ENCODE measurements at regions not wholly inside any gene's neighbourhood (a gene's known extent, or its start where the extent isn't known, plus 50 kb on each side); places are given as distances from the start of the nearest gene placed in this dataset.

DNA sequence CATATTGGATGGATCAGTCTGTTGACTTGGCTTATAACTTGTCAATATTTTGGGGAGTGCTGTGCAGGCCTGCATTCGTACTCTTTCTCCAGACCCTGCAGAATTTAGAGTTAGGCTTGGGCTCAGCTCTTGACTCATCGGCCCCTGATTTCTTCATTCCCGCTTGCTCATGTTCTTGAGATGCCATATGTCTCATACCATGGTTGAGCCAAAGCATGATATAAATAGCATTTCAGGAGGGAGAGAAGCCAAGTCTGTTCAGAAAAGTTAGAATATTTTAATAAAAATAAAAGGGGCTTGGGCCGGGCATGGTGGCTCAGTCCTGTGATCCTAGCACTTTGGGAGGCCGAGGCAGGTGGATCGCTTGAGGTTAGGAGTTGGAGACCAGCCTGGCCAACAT, 898.1 kb downstream of the TYW1 start:
- TF ChIP-seq POLR2AphosphoS5 (IDR thresholded peaks at IDR 0.05; ENCODE audit: borderline replicate concordance, low read depth, low read length): no peak
- TF ChIP-seq EZH2 (IDR thresholded peaks at IDR 0.05): no peak
- no peak for TF ChIP-seq FOXP2 (optimal IDR thresholded peaks at IDR 0.05; ENCODE audit: control extremely low read depth, extremely low read length, insufficient read depth)
